Caco-2 (cell line): ENCODE measurements at regions not wholly inside any gene's neighbourhood (a gene's known extent, or its start where the extent isn't known, plus 50 kb on each side); places are given as distances from the start of the nearest gene placed in this dataset.
"Not testable (repeated sequence)": the region's sequence is repeated elsewhere in the genome, so short reads cannot be mapped to it uniquely, and the experiment has no call there.

ENCODE experiments used
- BruUV-seq: library from RNA; stranded (reverse); fragments of 400-500 nt; replicated peaks from 2 replicates; lab custom pipeline; 2021; lab: Mats Ljungman, UMichigan
- CTCF ChIA-PET: fragments of 300-600 bp; sonication (Branson Sonifier 250); formaldehyde crosslinking; loops from one replicate; lab custom pipeline; 2022; ENCODE audit warnings: antibody characterized with exemption; lab: Charles Lee
- POLR2A ChIA-PET: fragments of 300-600 bp; sonication (Branson Sonifier 250); formaldehyde crosslinking; loops from one replicate; lab custom pipeline; 2022; ENCODE audit warnings: antibody characterized with exemption; lab: Charles Lee
- DNase-seq, 2 experiments: peaks; one replicate each; pipeline versions ENCODE4 v3.0.0 to v3.0.0-alpha.2; 2020 to 2022
- H3K27me3 ChIP-seq: replicated peaks from 2 replicates; pipeline ENCODE4 v1.6.0; 2011; ENCODE audit warnings: low read length; ENCODE audit not compliant: control insufficient read depth, insufficient read depth
- H3K36me3 ChIP-seq: 2 replicates; pipeline ENCODE4 v1.5.1; 2011; ENCODE audit warnings: low read length; ENCODE audit not compliant: control insufficient read depth, insufficient read depth
- H3K4me1 ChIP-seq: fragments of 250-450 bp; sonication (Bioruptor Pico); 2 replicates; pipeline ENCODE4 v1.5.1; 2020; ENCODE audit warnings: mild to moderate bottlenecking
- H3K4me3 ChIP-seq: 2 replicates; pipeline ENCODE4 v1.5.1; 2011; ENCODE audit warnings: low read depth, mild to moderate bottlenecking, control low read depth, low read length
- H3K9me3 ChIP-seq: fragments of 250-450 bp; sonication (Bioruptor Pico); 2 replicates; pipeline ENCODE4 v1.5.1; 2020; ENCODE audit warnings: mild to moderate bottlenecking, moderate library complexity
- H3K27ac Mint-ChIP-seq: one replicate; pipeline ENCODE4 v1.8.0; 2022; ENCODE audit warnings: mixed read lengths; ENCODE audit not compliant: unreplicated experiment
- H3K27me3 Mint-ChIP-seq: one replicate; pipeline ENCODE4 v1.8.0; 2022; ENCODE audit warnings: mixed read lengths; ENCODE audit not compliant: insufficient read depth, unreplicated experiment
- H3K36me3 Mint-ChIP-seq: one replicate; pipeline ENCODE4 v1.8.0; 2022; ENCODE audit warnings: mild to moderate bottlenecking, mixed read lengths; ENCODE audit not compliant: insufficient read depth, unreplicated experiment
- H3K4me1 Mint-ChIP-seq: one replicate; pipeline ENCODE4 v1.8.0; 2022; ENCODE audit warnings: low read depth, mixed read lengths; ENCODE audit not compliant: unreplicated experiment
- H3K4me3 Mint-ChIP-seq: one replicate; pipeline ENCODE4 v1.8.0; 2022; ENCODE audit warnings: mild to moderate bottlenecking, moderate library complexity, mixed read lengths; ENCODE audit not compliant: unreplicated experiment
- H3K9me3 Mint-ChIP-seq: one replicate; pipeline ENCODE4 v1.8.0; 2022; ENCODE audit warnings: mixed read lengths; ENCODE audit not compliant: unreplicated experiment
- CTCF ChIP-seq, 2 experiments: fragments of 200-600 bp in 1 of 2; IDR thresholded peaks; 1 replicate in 1 of 2; 2 replicates in 1 of 2; pipeline versions ENCODE4 v1.5.1 to v1.8.0; 2011 to 2022; ENCODE audit warnings: antibody characterized with exemption in 1 of 2, control low read depth in 1 of 2, inconsistent platforms in 1 of 2, low read depth in 1 of 2, low read length in 1 of 2, mild to moderate bottlenecking in 1 of 2, moderate library complexity in 1 of 2; ENCODE audit not compliant: insufficient read depth in 1 of 2, severe bottlenecking in 1 of 2, unreplicated experiment in 1 of 2
- intact Hi-C: fragments of 100-400 bp; cut with micrococcal nuclease; formaldehyde crosslinking; loops from one replicate; pipeline ENCODE4 v1.10.0; 2022; ENCODE audit not compliant: unreplicated experiment

GRCh38 chr12:131429697-131430096 lies 281.2 kb upstream of the SFSWAP start:
- peaks cover 13% of the 10 kb centered on the region for H3K9me3 Mint-ChIP-seq
- H3K36me3 ChIP-seq, H3K9me3 ChIP-seq, BruUV-seq, H3K4me3 Mint-ChIP-seq, H3K4me1 Mint-ChIP-seq, DNase-seq, H3K36me3 Mint-ChIP-seq, H3K27me3 Mint-ChIP-seq, H3K27me3 ChIP-seq, H3K4me1 ChIP-seq, H3K4me3 ChIP-seq, POLR2A ChIA-PET, intact Hi-C loops, H3K27ac Mint-ChIP-seq, CTCF ChIA-PET: not testable (repeated sequence)

GRCh38 chr12:131430158-131430742 lies 280.6 kb upstream of the SFSWAP start:
- no peaks in the 10 kb centered on the region for H3K27me3 ChIP-seq

GRCh38 chr12:131431126-131431655 lies 279.7 kb upstream of the SFSWAP start:
- DNase-seq, intact Hi-C loops, POLR2A ChIA-PET, H3K27me3 Mint-ChIP-seq, H3K9me3 ChIP-seq, H3K27me3 ChIP-seq, H3K9me3 Mint-ChIP-seq, H3K36me3 ChIP-seq, BruUV-seq, H3K36me3 Mint-ChIP-seq, H3K4me3 ChIP-seq, H3K27ac Mint-ChIP-seq, H3K4me1 Mint-ChIP-seq, H3K4me3 Mint-ChIP-seq, H3K4me1 ChIP-seq, CTCF ChIA-PET: not testable (repeated sequence)

More at GRCh38 chr12:131430158-131430742, 280.6 kb upstream of the SFSWAP start:
- H3K4me3 Mint-ChIP-seq: no peak overlapping the region
- H3K9me3 Mint-ChIP-seq: peaks cover 7% of the 10 kb centered on the region
- TF ChIP-seq CTCF (IDR thresholded peaks at IDR 0.05; ENCODE audit: insufficient read depth in 1 of 2, low read depth in 1 of 2, low read length in 1 of 2, severe bottlenecking in 1 of 2, unreplicated experiment in 1 of 2): no peak
- no peaks in the 10 kb centered on the region for H3K36me3 ChIP-seq
- no peak overlapping the region for H3K27ac Mint-ChIP-seq
- no peaks in the 10 kb centered on the region for H3K27me3 Mint-ChIP-seq
- H3K36me3 Mint-ChIP-seq: no peaks in the 10 kb centered on the region
- H3K4me1 ChIP-seq: no peaks in the 10 kb centered on the region
- POLR2A ChIA-PET: no interaction called here
- no peak for DNase-seq
- no peaks in the 10 kb centered on the region for H3K9me3 ChIP-seq
- BruUV-seq: no TSS peak
- intact Hi-C loops: no loop called here
- CTCF ChIA-PET: no interaction called here
- no peak overlapping the region for H3K4me3 ChIP-seq
- H3K4me1 Mint-ChIP-seq: no peaks in the 10 kb centered on the region

- H3K4me1 ChIP-seq: no peaks in the 10 kb centered on the region
- H3K9me3 Mint-ChIP-seq: no peaks in the 10 kb centered on the region
- no peaks in the 10 kb centered on the region for H3K9me3 ChIP-seq
- no peak overlapping the region for H3K4me3 ChIP-seq
- DNase-seq: no peak
- TF ChIP-seq CTCF (IDR thresholded peaks at IDR 0.05; ENCODE audit: insufficient read depth in 1 of 2, low read depth in 1 of 2, low read length in 1 of 2, severe bottlenecking in 1 of 2, unreplicated experiment in 1 of 2): no peak
- no peaks in the 10 kb centered on the region for H3K36me3 Mint-ChIP-seq
- H3K4me1 Mint-ChIP-seq: no peaks in the 10 kb centered on the region
- H3K27ac Mint-ChIP-seq: no peak overlapping the region
- no peaks in the 10 kb centered on the region for H3K27me3 Mint-ChIP-seq
- no peaks in the 10 kb centered on the region for H3K36me3 ChIP-seq
- no peak overlapping the region for H3K4me3 Mint-ChIP-seq
- ChIA-PET CTCF (no interaction called here), POLR2A (no interaction called here)
- no TSS peak for BruUV-seq
- H3K27me3 ChIP-seq: no peaks in the 10 kb centered on the region
- intact Hi-C loops: no loop called here
Observed at GRCh38 chr12:131432532-131433260, 278.2 kb upstream of the SFSWAP start.
